ENCODE measurements at regions not wholly inside any gene's neighbourhood (a gene's known extent, or its start where the extent isn't known, plus 50 kb on each side); places are given as distances from the start of the nearest gene placed in this dataset.
"Not testable (repeated sequence)": the region's sequence is repeated elsewhere in the genome, so short reads cannot be mapped to it uniquely, and the experiment has no call there.

DNA sequence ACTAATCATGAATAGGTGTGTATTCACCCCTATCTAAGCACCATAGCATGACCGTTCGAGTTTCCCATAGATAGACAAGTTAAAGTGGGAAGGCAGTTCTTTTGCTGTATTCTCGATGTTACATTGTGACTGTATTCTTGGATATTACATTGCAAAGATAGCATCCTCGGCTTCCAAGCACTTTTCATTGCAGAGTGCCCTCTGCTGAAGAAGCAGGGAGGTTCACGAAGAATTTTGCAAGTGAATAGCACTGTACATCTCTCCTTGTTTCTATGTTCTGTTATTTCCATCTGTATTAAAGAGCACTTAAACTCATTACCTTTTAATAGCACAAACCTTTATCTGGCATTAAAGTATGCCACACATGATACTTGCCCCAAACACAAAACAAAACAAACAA is 426.7 kb upstream of the ARX start:
- no peak for DNase-seq

DNA sequence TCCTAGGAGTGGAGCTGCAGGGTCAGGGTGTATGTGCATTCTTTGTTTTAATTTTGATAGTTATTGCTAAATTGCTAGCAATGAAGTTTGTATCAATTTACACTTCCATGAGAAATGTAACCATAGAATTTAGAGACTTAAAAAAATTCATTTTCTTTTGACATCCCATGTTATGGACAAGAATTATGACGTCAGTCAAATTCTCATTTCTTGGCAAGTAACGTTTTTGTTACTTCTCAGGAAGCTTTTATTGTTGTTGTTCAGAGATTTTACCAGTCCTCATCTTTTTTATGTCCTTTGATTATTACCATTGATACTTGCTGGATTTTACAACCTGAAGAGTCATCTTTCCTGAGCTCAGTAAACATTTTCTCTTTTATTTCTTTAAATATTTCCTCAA is 417.5 kb upstream of the ARX start:
- DNase-seq: no peak

DNA sequence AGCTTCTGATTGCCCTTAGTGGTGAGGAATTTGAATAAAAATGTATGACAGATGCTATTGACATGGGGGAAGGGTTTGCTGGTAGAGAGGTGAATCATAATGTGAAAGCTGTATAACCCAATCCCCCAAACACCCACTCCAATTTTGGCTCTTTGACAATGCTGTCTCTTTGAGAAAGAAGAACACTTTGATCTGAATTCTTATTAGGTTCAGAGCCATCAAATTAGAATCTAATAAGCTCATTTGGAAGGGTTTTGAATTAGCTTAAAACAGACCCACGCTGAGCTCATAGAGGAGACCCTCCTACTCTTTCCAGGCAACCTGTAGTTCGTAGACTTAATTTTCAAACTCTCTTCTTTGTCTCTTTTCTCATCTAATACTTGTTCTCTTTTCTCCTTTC is 416.6 kb upstream of the ARX start:
- DNase-seq: no peak

DNA sequence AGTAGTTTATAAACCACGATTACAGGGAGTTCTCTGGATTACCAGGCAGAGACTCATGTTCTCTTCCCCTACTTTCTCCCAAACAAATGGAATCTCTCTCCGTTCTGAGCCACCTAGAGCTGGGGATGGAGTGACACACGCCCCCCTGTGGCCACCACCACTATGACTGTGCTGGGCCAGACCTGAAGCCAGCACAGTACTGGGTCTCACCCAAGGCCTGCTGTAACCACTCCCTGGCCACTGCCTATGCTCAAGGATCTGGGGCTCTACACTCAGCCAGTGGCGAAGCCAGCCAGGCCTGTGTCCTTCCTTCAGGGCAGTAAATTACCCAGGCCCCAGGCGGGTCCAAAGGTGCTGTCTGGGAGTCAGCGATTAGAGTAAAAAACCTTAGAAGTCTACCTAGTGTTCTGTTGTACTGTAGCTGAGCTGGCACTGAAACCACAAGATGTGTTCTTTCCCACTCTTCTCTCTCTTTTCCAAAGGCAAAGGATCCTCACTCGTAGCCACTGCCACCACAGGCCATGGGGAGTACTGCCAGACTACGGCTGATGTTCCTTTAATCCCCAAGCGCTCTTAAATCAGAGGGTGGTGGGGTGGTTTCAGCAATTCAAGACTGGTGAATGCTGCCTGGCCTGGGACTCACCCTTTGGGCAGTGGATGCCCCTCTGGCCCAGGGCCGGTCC is 412.2 kb upstream of the ARX start:
- no peak for DNase-seq

DNA sequence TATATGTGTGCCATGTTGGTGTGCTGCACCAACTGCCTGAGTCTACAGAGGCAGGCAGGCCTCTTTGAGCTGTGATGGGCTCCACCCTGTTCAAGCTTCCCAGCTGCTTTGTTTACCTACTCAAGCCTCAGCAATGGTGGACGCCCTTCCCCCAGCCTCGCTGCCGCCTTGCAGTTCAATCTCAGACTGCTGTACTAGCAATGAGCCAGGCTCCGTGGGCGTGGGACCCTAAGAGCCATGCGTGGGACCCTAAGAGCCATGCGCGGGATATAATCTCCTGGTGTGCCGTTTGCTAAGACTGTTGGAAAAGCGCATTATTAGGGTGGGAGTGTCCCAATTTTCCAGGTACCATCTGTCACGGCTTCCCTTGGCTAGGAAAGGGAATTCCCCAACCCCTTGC is 388.4 kb upstream of the ARX start:
- DNase-seq: not testable (repeated sequence)

DNA sequence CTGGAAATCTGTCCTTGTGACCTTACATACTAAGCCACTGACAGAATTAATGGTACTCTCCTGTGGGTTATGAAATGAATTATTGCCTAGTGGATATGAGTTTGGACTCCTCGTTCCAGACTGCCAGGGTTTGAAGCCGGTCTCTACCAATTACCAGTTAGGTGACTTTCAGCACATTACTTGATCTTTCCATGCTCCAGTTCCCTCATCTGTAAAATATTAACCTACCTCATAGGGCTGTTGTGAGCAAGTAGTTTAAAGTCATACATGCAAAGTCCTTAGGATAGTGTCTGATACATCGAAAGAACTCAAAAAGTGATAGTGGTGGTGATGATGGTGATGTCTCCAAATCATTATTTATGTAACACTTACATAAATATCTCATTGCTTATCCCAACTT is 373.5 kb upstream of the ARX start:
- no peak for DNase-seq

DNA sequence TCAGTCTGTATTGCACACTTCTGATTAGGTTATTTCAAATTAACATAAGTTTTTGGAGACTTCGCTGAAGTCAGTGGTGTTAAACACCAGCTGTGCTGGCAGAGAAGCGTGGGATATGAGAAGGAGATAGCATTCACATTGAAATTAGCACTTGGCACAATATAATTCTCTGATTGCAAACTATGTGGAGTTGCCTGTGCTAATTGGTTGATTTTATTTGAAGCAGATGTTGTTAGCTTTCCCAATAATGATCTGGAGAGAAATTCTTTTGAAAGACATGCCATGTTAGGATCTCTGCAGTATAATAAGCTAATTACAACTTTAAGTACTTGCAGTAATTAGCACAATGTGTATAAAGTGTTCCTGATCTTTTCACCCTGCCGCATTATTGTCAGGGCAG is 367.4 kb upstream of the ARX start:
- DNase-seq: no peak

DNA sequence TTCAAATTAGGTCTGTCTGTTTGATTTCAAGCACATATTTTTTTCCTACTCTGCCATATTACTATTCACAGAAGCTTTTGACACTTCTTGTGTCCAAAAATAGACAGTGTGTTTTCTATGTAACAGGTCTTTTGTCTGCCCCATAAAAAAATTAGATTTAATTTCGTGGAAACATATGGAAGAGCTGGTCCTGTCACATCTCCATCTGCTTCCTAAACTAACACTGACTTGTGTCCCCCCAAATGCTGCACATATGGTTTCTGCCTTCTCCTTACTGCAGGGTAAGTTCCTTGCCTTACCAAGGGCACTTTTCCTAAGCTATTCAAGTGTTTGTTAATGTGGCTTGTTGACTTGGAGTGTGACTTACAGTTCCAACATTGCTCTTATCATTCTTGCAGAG is 340.7 kb upstream of the ARX start:
- no peak for DNase-seq

DNA sequence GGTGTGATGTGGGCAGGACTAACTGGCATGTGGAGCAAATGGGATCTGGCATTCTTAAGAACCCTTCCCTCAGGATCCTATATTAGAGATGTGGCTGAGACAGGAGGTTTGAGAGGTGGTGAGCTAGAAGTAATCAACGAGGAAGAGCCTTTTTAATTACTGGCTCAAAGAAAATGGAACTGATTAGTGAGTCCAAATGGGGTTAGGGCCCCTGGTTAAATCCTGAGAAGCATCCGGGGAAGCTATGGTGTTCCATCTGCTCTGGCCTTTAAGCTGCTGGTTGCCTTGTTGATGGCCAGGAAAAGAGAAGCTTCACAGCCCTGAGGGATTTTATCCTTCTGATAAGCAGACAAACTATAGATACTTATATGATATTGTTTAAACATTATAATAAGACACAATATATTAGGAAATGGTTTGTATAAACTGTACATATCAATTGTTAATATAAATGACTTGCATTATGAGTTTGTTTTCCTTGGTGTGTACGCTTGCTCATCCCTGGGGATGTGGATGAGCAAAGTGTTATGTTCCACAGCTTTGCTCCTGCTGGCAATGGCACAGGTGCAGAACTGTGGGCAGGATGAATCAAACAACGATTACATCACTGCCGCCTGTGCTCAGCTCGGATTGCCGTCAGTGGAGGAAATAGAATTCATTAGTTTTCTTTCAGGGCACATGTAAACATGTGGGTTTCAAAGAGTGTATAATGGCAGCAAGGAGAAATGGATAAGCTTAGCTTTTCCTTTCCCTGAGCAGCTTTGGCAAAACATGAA is 328.6 kb upstream of the ARX start:
- no peak for DNase-seq

DNA sequence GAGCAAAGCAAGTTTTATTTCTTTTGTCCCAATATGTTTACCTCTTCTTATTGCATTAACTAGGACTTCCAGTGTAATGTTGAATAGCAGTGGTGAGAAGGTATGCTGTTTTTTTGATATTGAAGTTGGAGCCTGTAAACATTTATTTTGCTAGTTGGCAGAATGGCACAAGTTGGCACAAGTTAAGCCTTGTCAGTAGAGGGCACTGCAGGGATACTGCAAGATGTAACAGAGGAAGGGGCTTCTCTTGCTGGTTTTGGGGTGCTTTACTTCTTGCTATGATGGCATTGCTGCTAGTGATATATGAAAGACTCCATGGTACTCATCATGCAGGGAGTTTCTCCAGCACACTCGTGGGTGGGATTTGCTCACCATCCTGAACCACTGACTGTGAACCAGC is 327.3 kb upstream of the ARX start:
- DNase-seq: no peak

DNA sequence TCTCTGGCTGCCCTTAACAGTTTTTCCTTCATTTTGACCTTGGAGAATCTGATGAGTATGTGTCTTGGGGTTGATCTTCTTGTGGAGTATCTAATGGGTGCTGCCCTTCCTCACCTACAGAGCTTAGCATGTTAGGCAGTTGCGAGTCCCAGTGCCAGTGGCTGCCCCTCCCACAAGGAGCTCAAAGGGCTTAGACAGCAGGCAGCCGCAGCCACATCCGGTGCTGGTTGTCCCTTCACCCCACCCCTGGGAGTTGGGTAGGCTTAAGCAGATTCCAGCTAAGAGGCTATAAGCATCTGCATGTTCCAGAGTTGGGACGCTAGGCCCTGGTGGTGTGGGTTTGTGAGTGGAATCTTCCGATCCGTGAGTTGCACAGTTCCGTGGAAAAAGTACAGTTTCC is 322.1 kb upstream of the ARX start:
- DNase-seq: no peak

DNA sequence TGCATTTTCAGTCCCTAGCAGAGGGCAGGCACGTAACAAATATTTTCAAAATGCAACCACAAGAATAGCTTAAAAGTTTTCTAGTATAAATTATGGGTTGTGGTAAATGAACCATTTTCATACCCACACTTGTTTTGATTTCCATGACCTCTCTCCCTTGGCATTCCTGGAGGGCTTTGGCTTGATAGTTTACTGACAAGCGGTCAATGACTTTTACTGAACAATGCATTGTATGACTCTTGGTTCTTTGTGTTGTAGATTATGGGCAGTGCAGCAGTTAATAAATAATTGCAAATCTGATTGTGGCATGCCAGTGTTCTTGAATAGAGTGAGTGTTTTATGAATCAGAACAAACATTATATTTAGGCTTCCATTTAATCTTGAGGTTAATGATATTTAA is 285.2 kb upstream of the ARX start:
- DNase-seq: no peak

DNA sequence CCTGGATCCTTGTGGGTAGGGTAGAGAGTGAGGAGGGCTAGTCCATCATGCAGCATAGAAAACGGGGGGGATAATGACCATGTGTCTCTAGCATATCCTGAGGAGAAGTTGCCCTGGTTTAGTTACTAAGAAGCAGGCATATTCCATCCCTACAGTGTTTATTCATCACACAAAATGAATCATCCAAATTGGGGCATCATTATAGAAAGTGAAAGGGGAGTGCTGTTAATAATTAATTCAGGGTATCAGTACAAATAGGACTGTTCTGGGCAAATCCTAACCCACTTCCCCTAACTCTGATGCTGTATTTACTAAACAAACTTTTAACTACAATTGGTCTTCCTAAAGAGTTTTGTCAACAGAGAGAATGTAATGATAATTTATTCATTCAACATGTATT is 281.1 kb upstream of the ARX start:
- no peak for DNase-seq

DNA sequence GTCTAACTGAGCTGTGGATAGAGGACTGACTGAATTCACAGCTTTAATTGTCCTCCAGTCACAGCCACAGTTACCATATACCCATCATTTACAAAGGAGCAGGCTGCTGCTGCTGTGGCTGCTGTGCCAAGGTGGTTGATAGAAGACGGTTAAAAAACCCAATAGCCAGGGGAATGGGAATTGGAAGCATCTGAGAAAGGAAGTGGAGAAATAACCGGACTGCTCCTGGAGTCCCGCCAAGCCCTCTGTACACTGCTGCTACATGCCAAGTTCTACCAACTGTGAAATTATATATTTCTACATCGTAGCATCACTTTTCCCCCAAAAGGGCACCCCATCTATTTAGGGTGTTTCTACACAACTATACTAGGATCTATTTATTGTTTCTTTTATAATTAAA is 279.7 kb upstream of the ARX start:
- no peak for DNase-seq

DNA sequence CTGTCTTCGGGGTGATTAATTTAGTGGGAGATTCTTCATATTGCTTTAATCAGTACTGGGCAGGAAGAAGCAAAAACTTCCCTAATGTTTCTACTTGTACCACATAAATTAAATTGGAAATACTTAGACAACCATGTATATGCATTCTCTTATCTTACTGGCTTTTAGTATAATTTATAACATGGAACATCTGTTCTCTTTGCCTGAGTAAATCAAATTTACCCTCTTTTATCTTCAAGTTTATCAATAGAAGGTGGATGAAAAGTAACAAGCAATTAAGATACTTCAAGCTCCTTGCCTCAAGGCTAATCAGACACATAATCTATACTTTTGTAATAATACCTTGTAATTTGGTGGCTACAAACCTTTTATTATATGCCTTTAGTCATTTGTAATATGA is 274.4 kb upstream of the ARX start:
- no peak for DNase-seq

DNA sequence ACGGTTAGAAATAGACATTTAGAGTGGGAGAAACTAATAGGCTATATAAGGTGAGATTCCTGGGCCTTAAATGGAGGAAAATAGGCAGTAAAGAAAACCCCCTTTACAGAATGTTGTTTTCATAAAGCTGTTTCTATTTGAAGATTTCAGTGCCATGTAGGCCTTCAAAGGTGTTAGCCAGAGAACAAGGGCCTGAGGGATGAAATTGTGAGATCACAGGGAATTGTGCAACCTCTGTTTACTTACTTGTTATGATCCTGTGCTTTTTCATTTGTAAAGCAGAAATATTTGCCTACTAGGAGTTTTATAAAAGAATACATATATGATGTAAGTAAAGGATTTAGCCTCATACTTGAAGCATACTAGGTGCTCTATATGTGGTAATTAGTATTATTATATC is 272.9 kb upstream of the ARX start:
- no peak for DNase-seq

DNA sequence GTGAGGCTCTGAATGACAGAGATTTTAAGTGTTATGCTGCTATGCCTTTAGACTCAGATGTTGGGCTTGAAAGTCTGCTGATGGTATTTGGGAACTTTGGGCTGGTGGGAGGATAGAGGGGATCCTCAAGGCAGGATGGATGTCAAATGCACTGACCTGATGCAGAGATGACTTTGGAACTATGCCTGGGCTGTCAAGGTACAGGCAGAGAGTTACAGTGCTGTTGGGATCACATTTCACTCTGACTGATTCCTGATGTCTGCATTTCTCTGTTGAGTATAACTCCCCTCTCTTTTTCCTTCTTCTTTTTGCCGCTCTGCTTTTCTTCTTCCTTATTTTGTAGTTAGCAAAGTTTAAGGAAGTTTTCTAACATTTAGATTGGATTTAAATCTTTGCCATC is 271.8 kb upstream of the ARX start:
- no peak for DNase-seq

DNA sequence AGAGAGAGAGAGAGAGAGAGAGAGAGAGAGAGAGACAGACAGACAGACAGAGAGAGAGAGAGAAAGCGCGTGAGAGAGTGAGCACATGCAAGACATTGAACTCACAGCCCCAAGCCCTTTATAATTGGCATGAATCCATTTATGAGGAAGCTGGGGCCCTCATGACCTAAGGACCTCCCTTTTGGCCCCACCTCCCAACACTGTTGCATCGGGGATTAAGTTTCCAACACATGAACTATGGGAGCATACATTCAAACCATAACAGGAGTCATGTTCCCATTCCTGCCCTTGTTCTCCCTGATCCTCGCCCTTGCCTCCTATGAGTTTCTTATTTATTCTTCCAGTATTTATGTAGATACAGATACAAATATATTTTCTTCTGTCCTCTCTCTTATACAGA is 269.8 kb upstream of the ARX start:
- no peak for DNase-seq

DNA sequence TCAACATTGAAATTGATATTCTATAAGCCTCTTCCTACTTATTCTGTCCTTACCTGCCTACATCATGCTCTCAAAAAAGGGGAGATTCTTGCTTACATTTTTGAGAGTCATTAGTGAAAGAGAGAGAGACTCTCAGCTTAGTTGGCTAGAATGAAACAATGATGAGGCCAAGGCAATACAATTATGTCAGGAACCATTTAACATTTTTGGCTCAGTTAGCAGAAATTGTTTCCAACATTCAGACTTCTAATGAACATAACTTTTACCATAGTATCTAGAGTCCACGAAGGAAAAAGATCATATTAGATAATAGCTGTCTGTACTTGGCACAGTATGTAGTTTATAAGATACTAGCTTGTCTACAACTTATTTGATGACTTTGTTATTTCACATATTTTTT is 263.7 kb upstream of the ARX start:
- DNase-seq: no peak

DNA sequence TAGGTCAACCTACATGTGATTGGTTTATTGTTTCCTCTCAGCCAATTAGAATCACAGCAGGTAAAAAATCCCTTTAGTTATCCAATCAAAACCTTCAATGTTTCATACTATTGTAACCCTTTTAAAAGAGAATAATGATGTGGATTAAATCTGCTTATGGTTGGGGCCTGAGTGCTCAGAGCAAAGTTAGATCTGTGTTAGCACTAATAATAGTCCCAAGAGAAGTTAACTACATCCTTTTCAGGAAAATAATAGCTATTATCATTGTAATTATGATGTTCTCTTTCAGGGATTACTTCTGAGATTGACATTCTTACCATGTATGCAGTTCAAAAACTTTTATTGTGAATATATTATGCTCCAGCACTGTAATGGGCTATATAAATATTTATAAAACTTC is 262.6 kb upstream of the ARX start:
- DNase-seq: no peak

DNA sequence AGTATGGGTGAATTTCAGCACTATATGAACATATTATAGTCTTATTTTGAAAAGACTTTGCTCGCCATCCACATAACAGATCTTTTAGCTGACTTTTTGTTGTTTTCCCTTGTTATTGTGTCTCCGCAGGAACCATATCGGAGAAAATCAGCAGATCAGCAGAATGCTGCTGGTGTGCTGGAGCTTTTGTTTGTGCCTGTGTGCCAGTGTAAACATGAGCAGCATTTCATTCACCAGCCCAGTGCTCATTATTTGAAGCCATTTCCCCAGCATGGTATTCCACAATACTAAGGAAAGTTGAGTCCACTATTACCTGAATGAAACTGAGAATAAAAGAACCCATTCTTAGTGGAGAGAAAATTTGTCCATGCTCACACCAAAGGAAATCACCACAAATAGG is 261.8 kb upstream of the ARX start:
- no peak for DNase-seq

DNA sequence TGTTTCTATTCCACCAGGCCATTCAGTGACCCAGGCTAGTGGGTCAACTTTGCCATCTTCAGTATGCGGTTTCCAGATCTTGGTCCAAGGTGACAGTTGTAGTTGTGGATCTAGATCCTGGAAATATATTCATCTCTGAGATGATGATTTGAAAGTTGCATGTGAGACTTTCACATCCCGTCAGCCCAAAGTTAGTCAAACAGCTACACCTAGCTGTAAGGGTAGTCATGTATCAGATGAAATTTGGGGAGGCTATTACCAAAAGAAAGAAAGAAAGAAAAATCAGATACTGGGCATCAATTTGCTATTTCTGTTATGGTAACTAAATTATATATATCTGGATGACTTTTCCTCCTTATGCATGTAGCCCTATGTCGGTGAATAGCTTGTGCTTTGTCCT is 259.4 kb upstream of the ARX start:
- no peak for DNase-seq

DNA sequence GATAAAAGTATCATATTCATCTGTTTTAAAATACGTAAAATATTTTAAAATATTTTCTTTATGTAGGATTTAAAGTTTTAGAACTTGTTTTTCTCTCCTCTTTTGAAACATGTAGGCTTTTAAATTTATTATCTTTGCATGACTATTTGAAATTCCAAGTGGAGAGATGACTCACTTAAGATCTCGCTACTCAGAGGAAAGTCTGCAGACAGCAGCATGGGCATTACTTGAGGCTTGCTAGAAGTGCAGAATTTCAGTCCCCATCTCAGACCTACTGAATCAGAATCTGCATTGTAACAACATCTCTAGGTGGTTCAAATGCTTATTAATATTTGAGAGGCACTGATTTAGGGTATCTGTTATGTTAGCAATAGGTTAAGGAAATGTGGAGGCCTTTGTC is 225.7 kb upstream of the ARX start:
- DNase-seq: no peak

DNA sequence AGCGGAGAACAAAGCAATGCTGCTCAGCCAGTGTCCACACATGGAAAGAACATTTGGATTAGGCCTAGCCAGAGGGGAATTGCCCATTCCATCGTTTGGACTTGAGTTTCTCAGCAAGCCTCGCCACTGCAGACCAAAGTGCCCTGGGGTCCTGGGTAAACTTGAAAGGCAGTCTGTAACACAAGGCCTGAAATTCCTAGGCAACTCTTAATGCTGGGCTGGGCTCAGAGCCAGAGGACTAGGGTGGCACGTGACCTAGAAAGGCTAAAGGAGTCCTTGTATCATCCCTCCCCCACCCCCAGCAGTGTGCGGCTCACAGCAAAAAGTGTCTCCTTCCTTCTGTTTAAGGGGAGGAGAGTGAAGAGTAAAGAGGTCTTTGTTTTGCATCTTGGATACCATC is 210.4 kb upstream of the ARX start:
- DNase-seq: no peak

DNA sequence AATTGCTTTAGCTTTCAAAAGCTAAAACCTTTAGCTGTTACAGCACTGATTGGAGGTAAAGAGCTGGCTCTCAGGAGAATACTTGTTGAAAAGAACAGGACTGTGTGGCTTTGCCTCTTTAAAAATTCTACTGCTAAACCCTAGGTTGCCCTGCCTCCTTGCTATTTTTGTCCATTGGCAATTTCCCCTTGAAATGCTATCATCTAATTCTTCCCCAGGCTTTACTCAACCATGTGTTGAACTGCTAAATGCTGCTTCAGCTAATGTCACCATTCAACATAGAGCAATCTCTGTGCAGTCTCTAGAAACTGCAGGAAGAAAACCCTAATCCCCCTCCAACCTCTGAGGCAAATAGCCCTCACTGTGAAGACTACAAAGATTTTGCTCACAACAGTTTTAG is 203.7 kb upstream of the ARX start:
- no peak for DNase-seq

Data from GF-D8 (cell line).